HuH-7 (cell line): ENCODE measurements at regions not wholly inside any gene's neighbourhood (a gene's known extent, or its start where the extent isn't known, plus 50 kb on each side); places are given as distances from the start of the nearest gene placed in this dataset.

Experiments used
- DNase-seq: peaks from one replicate; pipeline ENCODE4 v3.0.0; 2011; ENCODE audit warnings: low spot score

DNA sequence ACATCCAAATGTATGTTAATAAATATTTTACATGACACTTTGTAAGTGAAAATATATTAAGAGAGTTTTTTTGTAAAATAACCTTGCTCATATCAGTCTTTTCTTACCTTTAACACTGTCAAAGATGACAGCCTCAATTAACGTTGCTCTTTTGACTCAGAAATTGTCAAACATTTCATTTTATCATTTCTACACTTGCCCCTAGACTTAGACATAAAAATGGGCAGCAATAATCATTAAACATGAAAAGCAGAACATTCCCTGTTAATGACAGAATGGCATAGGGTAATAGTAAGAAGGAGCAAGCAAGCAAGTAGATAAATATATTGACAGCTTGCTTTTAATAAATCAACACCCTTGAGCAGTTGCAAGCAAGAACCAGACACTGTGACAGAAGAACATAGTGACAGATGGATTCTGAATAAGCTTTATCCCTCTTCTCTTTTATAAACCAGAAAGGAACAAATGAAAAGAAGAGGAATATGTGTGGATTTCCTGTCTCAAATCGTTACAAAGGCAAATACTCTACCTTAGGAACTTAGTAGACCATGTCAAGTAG is 796.0 kb upstream of the CHD1 start:
- no peak for DNase-seq

- DNase-seq, result peak; percentile 36
Measured at GRCh38 chr5:99721506-99721905, 792.7 kb upstream of the CHD1 start.

- no peak for DNase-seq
Measured at GRCh38 chr5:99715921-99716320, 787.1 kb upstream of the CHD1 start.

GRCh38 chr5:99706160-99706559 is 777.4 kb upstream of the CHD1 start:
- DNase-seq, result no peak

GRCh38 chr5:99702565-99702964 is 773.8 kb upstream of the CHD1 start:
- DNase-seq, result no peak

- no peak for DNase-seq
Measured at GRCh38 chr5:99694884-99695283, 766.1 kb upstream of the CHD1 start.

GRCh38 chr5:99686538-99686937 is 757.7 kb upstream of the CHD1 start:
- no peak for DNase-seq

DNA sequence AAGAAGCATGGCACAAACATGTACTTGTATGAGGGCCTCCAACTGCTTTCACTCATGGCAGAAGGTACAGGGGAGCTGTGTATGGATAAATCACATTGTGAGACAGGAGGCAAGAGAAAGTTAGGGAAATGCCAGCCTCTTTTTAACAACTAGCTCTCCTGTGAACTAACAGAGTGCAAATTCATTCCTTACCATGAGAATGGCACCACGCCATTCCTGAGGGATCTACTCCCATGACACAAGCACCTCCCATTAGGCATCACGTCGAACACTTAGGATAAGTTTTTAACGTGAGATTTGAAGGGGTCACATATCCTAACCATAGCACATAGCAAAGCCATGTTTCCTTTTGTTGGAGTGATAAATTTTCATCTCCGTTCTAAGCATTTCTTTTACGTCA is 747.2 kb upstream of the CHD1 start:
- no peak for DNase-seq

GRCh38 chr5:99674101-99674500 is 745.3 kb upstream of the CHD1 start:
- no peak for DNase-seq

DNA sequence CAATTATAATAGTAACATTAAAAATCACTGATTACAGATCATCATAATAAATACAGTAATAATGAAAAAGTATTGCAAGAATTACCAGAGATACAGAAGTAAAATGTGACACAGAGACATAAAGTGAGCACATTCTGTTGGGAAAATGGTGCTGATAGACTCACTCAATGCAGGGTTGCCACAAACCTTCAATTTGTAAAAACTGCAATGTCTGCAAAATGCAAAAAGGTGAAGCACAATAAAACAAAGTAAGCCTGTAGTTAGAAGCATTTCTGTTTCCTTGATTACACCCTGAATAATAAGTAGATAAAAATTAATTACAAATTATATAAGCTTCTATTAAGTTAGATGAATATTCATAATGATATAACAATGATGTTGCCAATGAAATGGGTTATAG is 736.2 kb upstream of the CHD1 start:
- no peak for DNase-seq

DNA sequence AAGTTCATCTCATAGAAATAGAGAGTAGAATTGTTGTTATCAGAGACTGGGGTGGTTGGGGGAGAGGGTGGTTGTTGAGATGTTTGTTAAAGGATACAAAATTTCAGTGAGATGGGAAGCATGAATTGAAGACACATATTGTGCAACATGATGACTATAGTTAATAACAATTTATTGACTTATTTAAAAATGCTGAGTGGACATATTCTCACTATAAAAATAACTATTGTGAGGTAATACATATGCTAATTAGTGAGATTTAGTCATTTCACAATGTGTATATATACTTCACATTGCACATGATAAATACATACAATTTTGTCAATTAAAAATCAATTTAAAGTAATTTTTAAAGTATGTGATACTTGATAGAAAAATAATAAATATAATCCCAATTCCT is 722.5 kb upstream of the CHD1 start:
- DNase-seq, result no peak

DNA sequence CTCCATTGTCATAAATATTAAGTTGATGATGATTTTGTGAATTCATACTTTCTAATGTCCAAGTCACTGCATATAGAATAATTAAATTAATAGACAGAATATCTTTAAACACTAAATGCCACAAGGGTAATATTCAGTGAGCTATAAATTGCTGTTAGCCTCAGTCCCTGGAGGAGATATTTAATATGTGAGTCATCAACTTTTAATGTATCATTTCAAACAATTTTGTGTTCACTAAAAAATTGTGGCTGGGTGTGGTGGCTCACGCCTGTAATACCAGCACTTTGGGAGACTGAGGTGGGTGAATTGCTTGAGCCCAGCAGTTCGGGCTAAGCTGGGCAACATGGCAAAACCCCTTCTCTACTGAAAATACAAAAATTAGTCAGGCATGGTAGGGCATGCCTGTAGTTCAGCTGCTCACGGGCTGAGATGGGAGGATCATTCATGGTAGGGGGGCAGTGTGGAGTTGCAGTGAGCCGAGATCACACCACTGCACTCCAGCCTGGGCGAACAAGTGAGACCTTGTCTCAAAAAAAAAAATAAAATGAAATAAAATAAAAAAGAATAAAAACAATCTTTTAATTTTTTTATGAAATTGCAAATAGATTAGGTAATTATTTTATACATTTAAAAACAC is 717.3 kb upstream of the CHD1 start:
- no peak for DNase-seq

GRCh38 chr5:99644822-99645221 is 716.0 kb upstream of the CHD1 start:
- no peak for DNase-seq

DNA sequence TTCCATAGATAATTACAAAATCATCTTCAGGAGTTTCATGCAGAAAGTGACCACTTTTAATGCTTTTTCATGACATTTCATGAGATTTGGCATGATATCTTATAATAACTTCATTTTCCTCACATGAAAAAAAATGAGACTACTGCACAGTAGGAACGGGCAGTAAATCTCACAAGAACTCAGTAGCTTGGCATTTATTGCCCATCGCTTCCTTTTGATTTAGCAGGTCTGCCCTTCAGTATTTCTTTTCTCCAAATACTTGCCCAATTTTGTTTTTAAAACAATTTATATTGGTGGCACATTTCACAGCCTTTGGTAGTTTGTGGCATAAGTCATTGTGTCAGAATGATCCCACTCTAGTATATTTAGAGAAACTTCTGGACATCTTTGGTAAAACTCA is 711.8 kb upstream of the CHD1 start:
- DNase-seq, result no peak

DNA sequence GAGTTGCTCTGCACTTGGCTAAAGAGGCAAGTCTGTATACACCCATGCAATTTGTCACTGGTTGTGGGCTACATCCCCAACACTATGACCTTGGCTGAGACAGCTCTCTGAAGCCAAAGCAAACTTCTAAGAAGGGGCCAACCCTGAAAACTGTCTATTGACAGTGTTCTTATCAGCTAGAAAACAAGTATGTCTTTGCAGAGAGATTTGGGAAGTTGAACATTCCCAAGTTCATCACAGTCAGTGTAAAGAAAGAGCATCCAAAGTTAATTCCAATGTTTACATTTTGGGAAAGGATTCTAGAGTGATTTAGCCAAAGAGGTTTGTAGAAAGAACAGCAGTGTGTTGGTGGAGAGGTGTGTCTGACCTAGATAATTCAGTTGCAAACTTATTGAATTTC is 711.1 kb upstream of the CHD1 start:
- no peak for DNase-seq

- no peak for DNase-seq
Measured at GRCh38 chr5:99636663-99637062, 707.9 kb upstream of the CHD1 start.

- DNase-seq, result no peak
Measured at GRCh38 chr5:99621772-99622681, 693.2 kb upstream of the CHD1 start.

DNA sequence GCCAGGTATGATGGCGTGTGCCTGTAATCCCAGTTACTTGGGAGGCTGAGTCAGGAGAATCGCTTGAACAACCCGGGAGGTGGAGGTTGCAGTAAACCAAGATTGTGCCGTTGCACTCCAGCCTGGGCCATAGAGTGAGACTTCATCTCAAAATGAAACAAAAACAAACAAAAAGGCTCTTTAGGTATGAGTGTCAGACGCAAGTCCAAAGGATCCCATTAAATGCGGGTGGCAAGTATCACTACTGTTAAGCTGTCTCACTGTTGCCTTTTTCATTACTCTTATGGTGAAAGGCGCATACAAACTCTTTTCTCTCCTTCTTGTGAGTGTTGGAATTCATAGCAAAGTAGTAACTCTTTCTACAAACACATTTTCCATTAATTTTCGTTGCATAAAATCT is 688.5 kb upstream of the CHD1 start:
- no peak for DNase-seq

DNA sequence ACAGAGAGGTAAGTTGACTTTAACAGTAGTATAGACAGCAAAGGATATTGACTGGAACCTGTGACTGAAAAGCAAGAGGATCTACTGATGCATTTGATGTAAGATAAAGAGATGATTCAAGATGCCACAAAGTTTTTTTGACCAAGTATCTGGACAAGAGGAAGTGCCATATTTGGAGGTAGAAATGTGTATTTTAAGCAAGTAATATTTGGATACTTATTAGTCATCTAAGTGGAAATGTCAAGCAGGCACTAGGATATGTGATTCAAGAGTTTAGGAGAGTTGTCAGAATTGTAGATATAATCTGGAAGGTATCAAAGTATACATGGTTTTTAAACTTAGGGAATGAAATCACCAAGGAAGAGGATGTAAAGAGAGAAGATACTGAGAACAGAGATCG is 686.1 kb upstream of the CHD1 start:
- no peak for DNase-seq

- DNase-seq, result no peak
Measured at GRCh38 chr5:99607124-99607523, 678.3 kb upstream of the CHD1 start.

DNA sequence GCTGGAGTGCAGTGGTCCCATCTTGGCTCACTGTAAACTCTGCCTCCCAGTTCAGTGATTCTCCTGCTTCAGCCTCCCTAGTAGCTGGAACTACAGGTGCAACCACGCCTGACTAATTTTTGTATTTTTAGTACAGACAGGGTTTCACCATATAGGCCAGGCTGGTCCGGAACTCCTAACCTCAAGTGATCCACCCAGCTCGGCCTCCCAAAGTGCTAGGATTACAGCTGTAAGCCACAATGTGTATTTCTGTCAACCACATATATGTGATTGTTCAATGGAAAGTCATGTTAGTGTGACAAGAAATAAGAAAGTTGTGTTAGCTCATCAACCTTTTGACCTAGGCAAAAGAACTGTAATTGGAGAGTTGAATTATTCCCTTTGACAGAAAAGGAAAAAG is 677.1 kb upstream of the CHD1 start:
- no peak for DNase-seq

GRCh38 chr5:99600952-99601351 is 672.1 kb upstream of the CHD1 start:
- DNase-seq, result no peak

DNA sequence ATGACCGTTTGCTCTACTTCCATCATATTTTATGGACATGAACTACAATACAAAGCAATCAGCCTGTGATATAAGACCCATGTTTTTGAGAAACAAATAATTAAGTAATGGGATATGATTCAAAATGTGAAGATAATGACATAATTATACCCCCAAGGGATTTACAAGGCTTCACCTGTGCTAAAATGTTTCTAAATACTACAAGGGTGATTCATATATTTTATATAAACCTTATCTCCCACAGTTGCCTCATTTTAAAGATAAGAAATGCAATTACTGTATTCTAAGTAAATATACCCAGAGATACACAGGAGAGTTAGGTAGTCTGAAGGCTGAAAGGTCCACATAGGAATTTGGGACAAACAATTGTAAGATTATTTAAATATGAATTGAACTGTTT is 662.0 kb upstream of the CHD1 start:
- no peak for DNase-seq
